Spleen (tissue), 11 donors: ENCODE measurements at regions not wholly inside any gene's neighbourhood (a gene's known extent, or its start where the extent isn't known, plus 50 kb on each side); places are given as distances from the start of the nearest gene placed in this dataset.

Source experiments
- DNase-seq: peaks from one replicate; pipeline ENCODE4 v3.0.0-alpha.2; 2020
- H3K27ac ChIP-seq, 8 donors: fragments of 200-600 bp; sonication (generic) in 7 of 8; 1 replicate in 4 of 8; 2 replicates in 4 of 8; pipeline versions ENCODE4 v1.5.0 to v1.8.0; 2016 to 2021; ENCODE audit warnings: inconsistent platforms in 4 of 8, mild to moderate bottlenecking in 4 of 8, moderate library complexity in 1 of 8
- H3K27me3 ChIP-seq, 7 donors: fragments of 200-600 bp; sonication (generic) in 6 of 7; replicated peaks in 1 of 7; 1 replicate in 4 of 7; 2 replicates in 3 of 7; pipeline versions ENCODE4 v1.5.0 to v1.8.0; 2016 to 2021; ENCODE audit warnings: inconsistent platforms in 3 of 7, mild to moderate bottlenecking in 1 of 7
- H3K36me3 ChIP-seq, 6 donors: fragments of 200-600 bp; sonication (generic) in 5 of 6; 1 replicate in 4 of 6; 2 replicates in 2 of 6; pipeline versions ENCODE4 v1.5.0 to v1.8.0; 2016 to 2021; ENCODE audit warnings: inconsistent platforms in 2 of 6
- H3K4me1 ChIP-seq, 6 donors: fragments of 200-600 bp; sonication (generic) in 5 of 6; 1 replicate in 3 of 6; 2 replicates in 3 of 6; pipeline versions ENCODE4 v1.5.0 to v1.8.0; 2016 to 2021; ENCODE audit warnings: inconsistent platforms in 3 of 6
- H3K4me3 ChIP-seq, 8 donors: fragments of 200-600 bp; sonication (generic) in 7 of 8; 1 replicate in 4 of 8; 2 replicates in 4 of 8; pipeline versions ENCODE4 v1.5.0 to v1.8.0; 2016 to 2021; ENCODE audit warnings: inconsistent platforms in 4 of 8, mild to moderate bottlenecking in 4 of 8, moderate library complexity in 2 of 8
- H3K9me3 ChIP-seq, 8 donors: fragments of 200-600 bp; sonication (generic) in 7 of 8; 1 replicate in 4 of 8; 2 replicates in 4 of 8; pipeline versions ENCODE4 v1.5.0 to v1.8.0; 2016 to 2021; ENCODE audit warnings: inconsistent platforms in 4 of 8
- CTCF ChIP-seq, 11 experiments: fragments of 200-600 bp in 7 of 11; fragments of 450-650 bp in 4 of 11; sonication (generic) in 4 of 11; IDR thresholded peaks in 8 of 11; conservative IDR thresholded peaks in 3 of 11; 1 replicate in 7 of 11; 2 replicates in 4 of 11; pipeline versions ENCODE4 v1.4.0 to v1.8.0; 2016 to 2021; ENCODE audit warnings: antibody characterized with exemption in 11 of 11, inconsistent platforms in 4 of 11, mild to moderate bottlenecking in 1 of 11
- POLR2A ChIP-seq, 3 donors: fragments of 450-650 bp; IDR thresholded peaks; one replicate each; pipeline ENCODE4 v1.5.1; 2017; ENCODE audit warnings: antibody characterized with exemption in 3 of 3, mild to moderate bottlenecking in 1 of 3
- POLR2AphosphoS5 ChIP-seq, 3 donors: sonication (generic); formaldehyde crosslinking; IDR thresholded peaks; one replicate each; pipeline ENCODE4 v1.5.1; 2017; ENCODE audit warnings: antibody characterized with exemption in 3 of 3
- WGBS, 5 donors: extraction: QIAGEN DNeasy Blood & Tissue Kit in 3 of 5; methylation state at CpG; one replicate each; pipeline versions ENCODE4 v1.1.5 to v1.1.7; 2013 to 2018; 5-methylcytosine and 5-hydroxymethylcytosine counted together
- intact Hi-C: fragments of 100-400 bp; cut with DNase I; formaldehyde crosslinking; loops from one replicate; pipeline ENCODE4 v1.15.0; 2023; ENCODE audit warnings: low total_unique reads
- donor health status: healthy with polysubstance abuse.
- donor health status: DM: no; HTN: no; CAD: no; lungs with moderate emphysema.
- donor health status: DM: no; HTN: no; CAD: no.
- donor health status: Bipolar disorder and iron deficiency.
- donor health status: healthy.
- donor health status: DM: no; HTN: no; CAD: no.
- donor health status: DM: yes; HTN: yes; CAD: no.

GRCh38 chr7:118075936-118076335 lies 108.0 kb upstream of the LSM8 start:
- Histone ChIP-seq H3K4me3 (no peak overlapping the region), H3K27ac (no peak overlapping the region), H3K27me3 (no peaks in the 10 kb centered on the region), H3K9me3 (no peaks in the 10 kb centered on the region), H3K4me1 (no peaks in the 10 kb centered on the region), H3K36me3 (no peaks in the 10 kb centered on the region)
- 77 to 98% (median 85%) methylated on average over 2 of the region's 2 CpGs for WGBS, 5 donors
- no peak for DNase-seq
- intact Hi-C loops = no loop called here
- no peak for TF ChIP-seq POLR2AphosphoS5 (IDR thresholded peaks at IDR 0.05)

GRCh38 chr7:118076564-118076963 lies 107.4 kb upstream of the LSM8 start:
- Histone ChIP-seq H3K4me1 (no peaks in the 10 kb centered on the region), H3K9me3 (no peaks in the 10 kb centered on the region), H3K27ac (no peak overlapping the region), H3K36me3 (no peaks in the 10 kb centered on the region), H3K4me3 (no peak overlapping the region), H3K27me3 (no peaks in the 10 kb centered on the region)
- DNase-seq = no peak
- WGBS, 5 donors = 71 to 88% (median 84%) methylated on average over 3 of the region's 3 CpGs
- intact Hi-C loops = no loop called here
- TF ChIP-seq CTCF (IDR thresholded peaks at IDR 0.05 in 8 of 11, conservative IDR thresholded peaks at IDR 0.05 in 3 of 11) (no peak), POLR2AphosphoS5 (IDR thresholded peaks at IDR 0.05) (no peak), POLR2A (IDR thresholded peaks at IDR 0.05) (no peak)

GRCh38 chr7:118078015-118078414 lies 105.9 kb upstream of the LSM8 start:
- Histone ChIP-seq H3K27ac (no peak overlapping the region), H3K4me1 (no peaks in the 10 kb centered on the region), H3K9me3 (no peaks in the 10 kb centered on the region), H3K27me3 (no peaks in the 10 kb centered on the region), H3K4me3 (no peak overlapping the region), H3K36me3 (no peaks in the 10 kb centered on the region)
- no peak for DNase-seq
- no peak for TF ChIP-seq POLR2AphosphoS5 (IDR thresholded peaks at IDR 0.05)
- TF ChIP-seq POLR2A (IDR thresholded peaks at IDR 0.05) = no peak
- no peak for TF ChIP-seq CTCF (IDR thresholded peaks at IDR 0.05 in 8 of 11, conservative IDR thresholded peaks at IDR 0.05 in 3 of 11)
- intact Hi-C loops = no loop called here

GRCh38 chr7:118079369-118079768 lies 104.6 kb upstream of the LSM8 start:
- WGBS, 5 donors = 68 to 91% (median 81%) methylated on average over 1 of the region's 1 CpG
- Histone ChIP-seq H3K4me3 (no peak overlapping the region), H3K9me3 (no peaks in the 10 kb centered on the region), H3K4me1 (no peaks in the 10 kb centered on the region), H3K27ac (no peak overlapping the region), H3K27me3 (no peaks in the 10 kb centered on the region), H3K36me3 (no peaks in the 10 kb centered on the region)
- TF ChIP-seq POLR2A (IDR thresholded peaks at IDR 0.05) (no peak), CTCF (IDR thresholded peaks at IDR 0.05 in 8 of 11, conservative IDR thresholded peaks at IDR 0.05 in 3 of 11) (no peak), POLR2AphosphoS5 (IDR thresholded peaks at IDR 0.05) (no peak)
- intact Hi-C loops = no loop called here
- DNase-seq = no peak

GRCh38 chr7:118080947-118081346 lies 103.0 kb upstream of the LSM8 start:
- no peak for TF ChIP-seq CTCF (IDR thresholded peaks at IDR 0.05 in 8 of 11, conservative IDR thresholded peaks at IDR 0.05 in 3 of 11)
- no peak for TF ChIP-seq POLR2AphosphoS5 (IDR thresholded peaks at IDR 0.05)
- TF ChIP-seq POLR2A (IDR thresholded peaks at IDR 0.05) = no peak
- 61 to 74% (median 67%) methylated on average over 3 of the region's 3 CpGs for WGBS, 5 donors
- Histone ChIP-seq H3K27ac (no peak overlapping the region), H3K9me3 (no peaks in the 10 kb centered on the region), H3K27me3 (no peaks in the 10 kb centered on the region), H3K4me3 (no peak overlapping the region), H3K4me1 (no peaks in the 10 kb centered on the region), H3K36me3 (no peaks in the 10 kb centered on the region)
- no peak for DNase-seq
- intact Hi-C loops = no loop called here
